GM18520 (cell line): ENCODE measurements at regions not wholly inside any gene's neighbourhood (a gene's known extent, or its start where the extent isn't known, plus 50 kb on each side); places are given as distances from the start of the nearest gene placed in this dataset.

Source experiments
- ATAC-seq: cut with Tn5 transposase; IDR thresholded peaks from one replicate; pipeline ENCODE4 v1.9.1; 2021; ENCODE audit not compliant: unreplicated experiment

- no peak for ATAC-seq
These were observed 52.8 kb upstream of the DHX15 start for GRCh38 chr4:24637173-24637572.

- no peak for ATAC-seq
These were observed 54.1 kb upstream of the DHX15 start for GRCh38 chr4:24638396-24638875.

- no peak for ATAC-seq
These were observed 55.4 kb upstream of the DHX15 start for GRCh38 chr4:24639714-24640113.

- ATAC-seq = no peak
These were observed 56.0 kb upstream of the DHX15 start for GRCh38 chr4:24640366-24640765.

- peak; percentile 85 for ATAC-seq
These were observed 58.7 kb upstream of the DHX15 start for GRCh38 chr4:24642981-24643547.

- ATAC-seq = no peak
These were observed 59.6 kb upstream of the DHX15 start for GRCh38 chr4:24643774-24644520.

- ATAC-seq = no peak
These were observed 60.8 kb upstream of the DHX15 start for GRCh38 chr4:24644983-24645764.

- ATAC-seq = no peak
These were observed 61.6 kb upstream of the DHX15 start for GRCh38 chr4:24645765-24646550.

- no peak for ATAC-seq
These were observed 62.6 kb upstream of the DHX15 start for GRCh38 chr4:24646798-24647460.

GRCh38 chr4:24650849-24651640 lies 66.7 kb upstream of the DHX15 start:
- no peak for ATAC-seq

GRCh38 chr4:24655326-24655725 lies 71.0 kb upstream of the DHX15 start:
- ATAC-seq = no peak

GRCh38 chr4:24655971-24656370 lies 71.6 kb upstream of the DHX15 start:
- ATAC-seq = no peak

- ATAC-seq = no peak
These were observed 72.6 kb upstream of the DHX15 start for GRCh38 chr4:24656906-24657305.

GRCh38 chr4:24657768-24658617 lies 73.6 kb upstream of the DHX15 start:
- ATAC-seq = peak; percentile 96

- no peak for ATAC-seq
These were observed 75.0 kb upstream of the DHX15 start for GRCh38 chr4:24659241-24659961.

- ATAC-seq = no peak
These were observed 77.7 kb upstream of the DHX15 start for GRCh38 chr4:24662056-24662455.

- ATAC-seq = no peak
These were observed 78.2 kb upstream of the DHX15 start for GRCh38 chr4:24662542-24662941.

- ATAC-seq = no peak
These were observed 80.6 kb upstream of the DHX15 start for GRCh38 chr4:24664956-24665355.
